ENCODE measurements at regions not wholly inside any gene's neighbourhood (a gene's known extent, or its start where the extent isn't known, plus 50 kb on each side); places are given as distances from the start of the nearest gene placed in this dataset.

DNA sequence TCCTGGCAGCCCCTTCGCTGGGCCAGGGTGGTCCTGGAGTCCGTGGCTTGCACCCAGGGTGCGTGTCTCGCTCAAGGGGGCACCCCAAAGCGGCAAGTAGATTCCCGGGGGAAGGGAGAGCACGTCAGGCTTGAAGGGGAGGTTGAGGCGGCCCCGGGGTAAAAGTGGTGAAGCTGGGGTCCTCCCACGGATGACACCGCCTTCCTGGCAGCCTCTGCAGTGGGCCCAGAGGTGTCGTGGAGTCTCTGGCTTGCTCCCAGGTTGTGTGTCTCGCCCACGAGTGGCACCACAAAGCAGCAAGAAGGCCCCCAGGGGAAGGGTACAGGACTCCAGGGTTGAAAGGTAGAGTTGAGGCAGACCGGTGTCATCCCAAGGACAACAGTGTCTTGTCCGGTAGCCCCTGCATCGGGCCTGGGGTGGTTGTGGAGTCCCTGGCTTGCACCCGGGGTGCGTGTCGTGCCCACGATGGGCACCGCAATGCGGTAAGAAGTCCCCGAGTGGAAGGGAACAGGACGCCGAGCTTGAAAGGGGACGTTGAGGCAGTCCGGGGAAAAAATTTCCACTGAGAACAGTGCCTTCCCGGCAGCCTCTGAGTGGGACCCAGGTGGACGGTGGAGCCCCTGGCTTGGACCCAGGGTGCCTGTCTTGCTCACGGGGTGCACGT lies 158.0 kb upstream of the ALG10B start:
- TF ChIP-seq CTCF (IDR thresholded peaks at IDR 0.05 in 8 of 11, conservative IDR thresholded peaks at IDR 0.05 in 3 of 11) (no peak), POLR2A (IDR thresholded peaks at IDR 0.05) (no peak), POLR2AphosphoS5 (IDR thresholded peaks at IDR 0.05) (no peak)

All from spleen (tissue), 7 donors.